ENCODE measurements at regions not wholly inside any gene's neighbourhood (a gene's known extent, or its start where the extent isn't known, plus 50 kb on each side); places are given as distances from the start of the nearest gene placed in this dataset.
"Not testable (repeated sequence)": the region's sequence is repeated elsewhere in the genome, so short reads cannot be mapped to it uniquely, and the experiment has no call there.

- DNase-seq, result no peak
Observed at GRCh38 chr1:118563981-118564951, 379.2 kb upstream of the SPAG17 start.

GRCh38 chr1:118558933-118559332 lies 373.9 kb upstream of the SPAG17 start:
- no peak for DNase-seq

- DNase-seq, result no peak
Observed at GRCh38 chr1:118556936-118557335, 371.9 kb upstream of the SPAG17 start.

- DNase-seq, result no peak
Observed at GRCh38 chr1:118555638-118556037, 370.6 kb upstream of the SPAG17 start.

GRCh38 chr1:118535901-118536300 lies 350.9 kb upstream of the SPAG17 start:
- DNase-seq, result no peak

- not testable (repeated sequence) for DNase-seq
Observed at GRCh38 chr1:118511922-118512321, 326.9 kb upstream of the SPAG17 start.

- no peak for DNase-seq
Observed at GRCh38 chr1:118504867-118505266, 319.8 kb upstream of the SPAG17 start.

GRCh38 chr1:118504221-118504644 lies 319.2 kb upstream of the SPAG17 start:
- peak in 1 of 2 donors; percentile 5 for DNase-seq

- no peak for DNase-seq
Observed at GRCh38 chr1:118503752-118504151, 318.7 kb upstream of the SPAG17 start.

GRCh38 chr1:118494998-118495397 lies 310.0 kb upstream of the SPAG17 start:
- DNase-seq, result peak in 1 of 2 donors; percentile 1

- no peak for DNase-seq
Observed at GRCh38 chr1:118488787-118489186, 303.8 kb upstream of the SPAG17 start.

- DNase-seq, result no peak
Observed at GRCh38 chr1:118487932-118488331, 302.9 kb upstream of the SPAG17 start.

GRCh38 chr1:118487091-118487490 lies 302.1 kb upstream of the SPAG17 start:
- DNase-seq, result no peak

GRCh38 chr1:118486199-118486598 lies 301.2 kb upstream of the SPAG17 start:
- peak in 1 of 2 donors; percentile 1 for DNase-seq

- peak in 1 of 2 donors; percentile 17 for DNase-seq
Observed at GRCh38 chr1:118485757-118486156, 300.7 kb upstream of the SPAG17 start.

- DNase-seq, result no peak
Observed at GRCh38 chr1:118484893-118485292, 299.9 kb upstream of the SPAG17 start.

GRCh38 chr1:118483245-118484006 lies 298.4 kb upstream of the SPAG17 start:
- peak; percentile 27 to 29 for DNase-seq

- no peak for DNase-seq
Observed at GRCh38 chr1:118481126-118481525, 296.1 kb upstream of the SPAG17 start.

GRCh38 chr1:118479351-118479750 lies 294.3 kb upstream of the SPAG17 start:
- DNase-seq, result no peak

- no peak for DNase-seq
Observed at GRCh38 chr1:118473825-118474224, 288.8 kb upstream of the SPAG17 start.

GRCh38 chr1:118464460-118464859 lies 279.4 kb upstream of the SPAG17 start:
- not testable (repeated sequence) for DNase-seq

- no peak for DNase-seq
Observed at GRCh38 chr1:118461154-118461553, 276.1 kb upstream of the SPAG17 start.

GRCh38 chr1:118459871-118460270 lies 274.8 kb upstream of the SPAG17 start:
- DNase-seq, result no peak

All from right lung (tissue), 2 donors.